Liver (tissue), 2 donors: ENCODE measurements at regions not wholly inside any gene's neighbourhood (a gene's known extent, or its start where the extent isn't known, plus 50 kb on each side); places are given as distances from the start of the nearest gene placed in this dataset.

Source experiments
- YY1 ChIP-seq: IDR thresholded peaks from 2 replicates; pipeline ENCODE4 v1.6.1; 2016; ENCODE audit warnings: antibody characterized with exemption, mild to moderate bottlenecking
- TF ChIP-seq, protein P1 (sequence below): fragments of 150-350 bp; IDR thresholded peaks from 2 replicates; pipeline ENCODE4 v1.5.1; 2017; ENCODE audit warnings: improper control_type of control experiment, low read depth, low read length; ENCODE audit not compliant: missing input control
- donor health status: healthy.

DNA sequence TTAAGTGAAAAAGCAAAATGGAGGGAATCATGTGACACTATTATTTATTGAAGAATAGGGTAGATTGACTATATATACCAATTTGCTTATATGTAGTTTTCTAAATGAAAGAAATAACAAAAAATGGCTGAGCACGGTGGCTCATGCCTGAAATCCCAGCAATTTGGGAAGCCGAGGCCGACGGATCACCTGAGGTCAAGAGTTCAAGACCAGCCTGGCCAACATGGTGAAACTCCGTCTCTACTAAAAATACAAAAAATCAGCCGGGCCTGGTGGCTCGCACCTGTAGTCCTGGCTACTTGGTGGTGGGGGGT lies 59.3 kb upstream of the MYCN start:
- TF ChIP-seq, protein P1, sequence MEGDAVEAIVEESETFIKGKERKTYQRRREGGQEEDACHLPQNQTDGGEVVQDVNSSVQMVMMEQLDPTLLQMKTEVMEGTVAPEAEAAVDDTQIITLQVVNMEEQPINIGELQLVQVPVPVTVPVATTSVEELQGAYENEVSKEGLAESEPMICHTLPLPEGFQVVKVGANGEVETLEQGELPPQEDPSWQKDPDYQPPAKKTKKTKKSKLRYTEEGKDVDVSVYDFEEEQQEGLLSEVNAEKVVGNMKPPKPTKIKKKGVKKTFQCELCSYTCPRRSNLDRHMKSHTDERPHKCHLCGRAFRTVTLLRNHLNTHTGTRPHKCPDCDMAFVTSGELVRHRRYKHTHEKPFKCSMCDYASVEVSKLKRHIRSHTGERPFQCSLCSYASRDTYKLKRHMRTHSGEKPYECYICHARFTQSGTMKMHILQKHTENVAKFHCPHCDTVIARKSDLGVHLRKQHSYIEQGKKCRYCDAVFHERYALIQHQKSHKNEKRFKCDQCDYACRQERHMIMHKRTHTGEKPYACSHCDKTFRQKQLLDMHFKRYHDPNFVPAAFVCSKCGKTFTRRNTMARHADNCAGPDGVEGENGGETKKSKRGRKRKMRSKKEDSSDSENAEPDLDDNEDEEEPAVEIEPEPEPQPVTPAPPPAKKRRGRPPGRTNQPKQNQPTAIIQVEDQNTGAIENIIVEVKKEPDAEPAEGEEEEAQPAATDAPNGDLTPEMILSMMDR = no peak
- no peak for TF ChIP-seq YY1
